Activated effector memory CD4-positive, alpha-beta T cell treated with Interleukin-2 at 50 U/mL for 16 hours (primary cell): ENCODE measurements at regions not wholly inside any gene's neighbourhood (a gene's known extent, or its start where the extent isn't known, plus 50 kb on each side); places are given as distances from the start of the nearest gene placed in this dataset.

ENCODE experiments used
- DNase-seq: peaks from one replicate; pipeline ENCODE4 v3.0.0-alpha.2; 2020

DNA sequence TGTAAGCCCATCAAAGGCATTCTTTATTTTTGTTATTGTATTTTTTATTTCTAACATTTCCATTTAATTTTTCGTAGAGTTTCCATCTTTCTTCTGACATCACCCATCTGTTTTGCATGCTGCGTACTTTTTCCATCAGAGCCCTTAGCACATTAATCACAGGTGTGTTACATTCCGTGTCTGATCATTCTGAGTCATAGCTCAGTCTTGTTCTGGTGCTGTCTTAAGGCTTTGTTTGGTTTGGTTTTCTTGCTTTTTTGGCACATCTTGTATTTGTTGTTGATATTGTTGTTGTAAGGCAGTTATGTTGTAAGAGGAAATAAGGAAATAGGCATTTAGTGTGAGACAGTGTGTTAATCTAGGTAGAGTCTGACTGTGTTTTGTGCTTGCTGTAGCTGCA lies 214.6 kb upstream of the CDH4 start:
- no peak for DNase-seq

DNA sequence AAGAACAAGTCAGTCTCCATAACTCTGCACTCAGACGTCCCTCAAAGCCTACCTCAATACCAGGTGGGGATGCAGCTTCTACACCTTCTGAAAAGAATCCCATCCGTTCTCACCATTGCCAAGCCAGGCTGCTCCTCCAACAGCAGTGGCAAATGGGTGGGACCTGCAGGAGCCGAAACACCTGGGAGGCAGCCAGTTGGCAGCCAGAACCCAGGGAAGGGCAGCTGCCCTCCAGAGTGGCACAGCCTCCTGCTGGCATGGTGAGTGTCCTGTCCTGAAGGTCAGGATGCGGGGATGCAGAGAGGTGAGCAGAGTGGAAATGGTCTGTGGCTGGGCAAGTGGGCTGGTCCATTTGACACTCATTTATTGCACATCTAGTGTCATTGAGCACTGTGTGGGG lies 210.6 kb upstream of the CDH4 start:
- no peak for DNase-seq

DNA sequence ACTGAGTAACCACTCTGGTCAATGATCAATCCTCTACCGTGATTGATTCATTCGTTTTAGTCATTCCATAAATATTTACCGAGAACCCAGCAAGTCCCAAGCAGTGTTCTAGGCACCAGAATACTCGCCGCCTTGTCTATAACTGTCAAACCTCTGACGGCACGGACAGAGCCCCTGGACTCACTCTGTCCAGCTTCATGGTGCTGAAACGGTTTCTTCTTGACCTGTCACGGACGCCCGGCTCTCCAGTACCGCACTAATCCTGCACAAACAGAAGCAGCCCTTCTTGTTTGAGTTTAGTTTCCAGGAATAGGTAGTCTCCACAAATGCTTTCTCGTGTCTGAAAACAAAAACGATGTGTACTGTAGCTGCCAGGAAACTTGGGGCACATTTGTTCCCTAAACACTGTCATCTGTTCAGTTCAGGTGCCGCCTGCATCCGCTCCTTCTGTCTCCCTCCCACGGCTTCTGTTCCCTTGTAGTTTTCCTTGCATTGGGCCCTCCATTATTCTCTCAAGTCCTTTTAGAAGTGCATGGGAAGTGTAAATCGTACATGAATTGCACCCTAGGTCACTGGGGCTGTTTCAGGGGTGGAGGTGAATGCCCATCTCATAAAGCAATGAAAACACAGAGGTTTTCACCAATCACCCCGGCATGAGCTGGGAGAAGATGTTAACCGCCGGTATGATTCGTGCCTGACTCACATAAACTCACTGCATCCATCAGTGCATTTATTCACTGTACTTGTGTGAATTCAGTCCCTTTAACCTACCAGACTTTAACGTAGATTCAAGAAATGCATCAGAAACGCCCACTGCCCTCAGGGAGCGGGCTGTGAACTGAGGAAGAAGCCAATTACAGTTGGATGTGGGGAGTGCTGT lies 209.3 kb upstream of the CDH4 start:
- no peak for DNase-seq

DNA sequence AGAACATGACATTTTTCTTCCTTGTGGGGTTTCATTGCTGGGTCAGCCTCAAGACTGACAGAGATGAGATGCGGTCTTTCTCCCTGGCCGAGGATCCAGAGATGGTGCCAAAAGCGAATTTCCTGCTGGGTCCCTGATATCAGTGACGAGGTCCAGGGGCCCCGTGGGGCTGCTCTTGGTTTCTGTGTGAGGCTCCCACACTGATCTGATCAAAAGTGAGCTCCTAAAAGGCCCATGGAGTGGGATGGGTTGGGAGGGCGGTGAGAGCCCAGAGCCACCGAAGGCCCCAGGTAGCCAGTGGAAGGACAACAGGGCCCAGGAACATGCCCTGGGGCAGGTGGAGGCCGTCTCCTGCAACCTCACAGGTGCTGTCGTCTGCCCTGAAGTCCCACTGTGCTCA lies 208.4 kb upstream of the CDH4 start:
- no peak for DNase-seq

DNA sequence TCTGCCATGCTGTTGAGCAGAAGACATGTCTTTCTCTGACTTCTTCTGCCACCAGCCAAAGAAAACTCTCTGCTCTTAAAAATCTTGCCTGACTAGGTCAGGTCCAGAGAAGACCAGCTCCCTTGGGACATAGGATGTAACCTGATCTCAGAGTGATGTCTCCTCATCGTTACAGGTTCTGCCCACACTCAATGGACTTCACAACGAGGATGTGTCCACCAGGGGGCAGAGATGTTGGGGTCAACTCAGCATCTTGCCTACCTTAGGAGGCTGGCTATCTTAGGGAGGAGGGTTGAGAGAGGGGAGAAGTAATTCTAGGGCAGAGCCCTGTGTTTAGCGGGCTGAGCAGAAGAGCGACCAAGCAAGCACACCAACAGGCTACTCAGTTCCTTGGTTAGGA lies 207.6 kb upstream of the CDH4 start:
- no peak for DNase-seq

GRCh38 chr20:61045091-61045490 lies 207.0 kb upstream of the CDH4 start:
- no peak for DNase-seq

- no peak for DNase-seq
Observed at GRCh38 chr20:61045876-61046585, 206.0 kb upstream of the CDH4 start.

DNA sequence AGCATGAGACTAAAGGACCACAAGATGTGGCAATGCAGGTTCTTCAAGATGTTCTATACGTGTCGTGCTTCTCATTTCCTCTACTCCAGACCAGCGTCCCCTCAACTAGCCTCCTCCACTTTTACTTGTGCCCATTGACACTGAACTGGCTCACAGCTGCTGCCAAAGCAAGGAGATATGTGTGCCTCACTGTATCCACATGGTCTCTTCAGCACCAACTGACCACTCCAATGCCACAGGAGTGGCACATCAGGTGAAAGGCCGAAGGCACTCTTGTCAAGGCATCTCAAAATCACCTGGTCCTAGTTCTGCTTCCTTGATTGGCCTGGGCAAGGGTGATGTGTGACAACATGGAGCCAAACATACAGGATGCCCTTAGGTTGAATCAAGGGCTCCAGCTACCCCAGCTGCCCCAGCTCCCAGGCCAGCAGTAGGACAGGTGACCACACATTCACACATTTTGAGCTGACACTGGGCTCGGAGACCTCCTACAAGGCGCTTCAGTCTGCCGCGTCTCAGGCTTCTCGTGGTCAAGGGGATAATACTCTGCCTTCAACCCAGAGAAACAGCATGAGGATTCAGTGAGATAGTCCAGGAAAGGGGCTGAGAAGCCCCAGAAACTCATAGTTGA lies 205.2 kb upstream of the CDH4 start:
- DNase-seq, result no peak

GRCh38 chr20:61047515-61047914 lies 204.5 kb upstream of the CDH4 start:
- DNase-seq, result no peak

GRCh38 chr20:61048302-61048701 lies 203.8 kb upstream of the CDH4 start:
- DNase-seq, result no peak

DNA sequence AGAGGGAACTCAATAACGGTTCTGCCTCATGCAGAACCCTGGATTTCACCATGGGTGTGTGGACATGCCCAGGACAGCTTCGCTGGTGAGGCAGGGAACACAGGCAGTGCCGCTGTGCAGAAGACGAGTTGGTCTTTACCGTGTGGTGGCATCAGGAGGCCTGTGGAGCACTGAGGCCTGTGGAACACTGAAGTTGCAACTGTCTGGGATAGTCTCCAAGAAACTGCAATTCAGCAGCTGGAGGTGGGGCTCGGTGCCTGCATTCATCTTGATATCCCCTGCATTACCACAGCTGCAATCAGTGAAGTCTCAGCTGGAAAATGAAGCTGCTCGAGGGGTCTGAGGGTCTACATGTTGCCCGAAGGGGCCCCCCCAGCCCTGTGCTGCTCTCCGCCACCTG lies 202.4 kb upstream of the CDH4 start:
- no peak for DNase-seq

DNA sequence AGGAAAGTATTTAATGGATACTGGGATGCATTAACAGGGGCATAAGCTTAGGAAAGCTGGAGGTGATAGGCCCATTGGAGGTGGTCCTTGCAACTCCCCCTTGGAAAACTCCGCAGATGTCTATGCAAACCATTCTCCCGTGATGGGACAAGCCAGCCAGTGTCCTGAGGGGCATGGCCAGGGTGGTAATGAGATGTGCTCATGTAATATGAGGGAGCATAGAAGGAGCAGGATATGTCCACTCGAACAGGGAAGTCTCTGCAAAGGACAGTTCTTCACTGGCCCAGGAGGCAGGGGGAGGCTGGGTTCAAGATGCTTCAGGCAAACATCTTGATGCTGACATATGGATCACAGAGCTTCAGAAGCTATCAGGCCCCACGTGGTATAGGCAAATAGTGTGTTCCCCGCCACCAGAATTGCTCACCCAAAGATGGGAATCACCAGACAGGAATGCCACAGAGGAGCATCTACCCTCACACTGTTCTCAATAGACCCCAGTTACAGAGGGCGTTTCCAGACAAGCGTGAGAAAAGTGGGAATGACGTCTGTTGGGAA lies 201.6 kb upstream of the CDH4 start:
- no peak for DNase-seq

DNA sequence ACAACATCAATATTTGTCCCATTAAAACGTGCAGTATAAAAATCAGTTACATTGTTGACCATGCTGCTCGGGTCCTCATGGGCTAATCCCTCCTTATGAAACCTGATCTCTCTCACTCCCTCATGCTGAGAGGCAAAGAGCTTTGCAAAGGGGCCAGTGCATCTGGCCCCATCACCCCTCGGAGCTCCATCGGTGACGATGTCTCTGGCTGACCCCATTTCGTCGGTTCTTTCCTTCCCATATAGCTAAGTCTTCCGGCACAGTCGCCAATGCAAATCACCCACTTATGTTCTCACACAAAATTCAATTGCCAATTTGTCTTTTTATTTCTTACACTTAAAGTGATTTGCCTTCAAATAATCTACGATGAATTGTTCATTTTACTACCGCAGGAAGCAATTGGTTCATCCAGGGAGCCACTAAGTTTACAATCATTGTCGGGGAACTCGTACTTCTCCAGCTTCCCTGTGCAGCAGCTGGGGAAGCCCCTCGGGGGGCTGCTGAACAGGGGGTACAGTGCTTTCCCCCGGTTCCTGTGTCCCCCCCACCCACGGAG lies 199.8 kb upstream of the CDH4 start:
- no peak for DNase-seq

GRCh38 chr20:61052776-61053442 lies 199.2 kb upstream of the CDH4 start:
- DNase-seq, result no peak

GRCh38 chr20:61053487-61053886 lies 198.6 kb upstream of the CDH4 start:
- no peak for DNase-seq

GRCh38 chr20:61053889-61054288 lies 198.2 kb upstream of the CDH4 start:
- no peak for DNase-seq

DNA sequence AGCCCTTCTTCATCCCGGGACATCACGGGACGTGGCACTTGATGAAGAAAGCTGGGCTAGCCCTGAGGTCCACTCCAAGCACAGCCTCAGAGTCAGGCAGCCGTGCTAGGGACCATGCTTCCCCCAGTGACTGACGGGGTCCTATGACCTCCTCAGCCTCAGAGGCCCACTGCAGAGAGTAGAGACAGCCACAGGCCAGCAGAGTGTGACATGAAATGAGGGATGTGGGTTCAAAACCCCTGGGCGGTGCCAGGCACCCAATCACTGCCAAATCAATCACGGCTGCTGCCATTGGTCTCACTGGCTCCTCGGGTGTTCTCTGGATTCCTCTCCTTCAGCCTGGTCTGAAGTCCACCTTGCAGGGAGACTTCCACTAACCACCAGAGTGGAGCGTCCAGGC lies 197.7 kb upstream of the CDH4 start:
- no peak for DNase-seq

DNA sequence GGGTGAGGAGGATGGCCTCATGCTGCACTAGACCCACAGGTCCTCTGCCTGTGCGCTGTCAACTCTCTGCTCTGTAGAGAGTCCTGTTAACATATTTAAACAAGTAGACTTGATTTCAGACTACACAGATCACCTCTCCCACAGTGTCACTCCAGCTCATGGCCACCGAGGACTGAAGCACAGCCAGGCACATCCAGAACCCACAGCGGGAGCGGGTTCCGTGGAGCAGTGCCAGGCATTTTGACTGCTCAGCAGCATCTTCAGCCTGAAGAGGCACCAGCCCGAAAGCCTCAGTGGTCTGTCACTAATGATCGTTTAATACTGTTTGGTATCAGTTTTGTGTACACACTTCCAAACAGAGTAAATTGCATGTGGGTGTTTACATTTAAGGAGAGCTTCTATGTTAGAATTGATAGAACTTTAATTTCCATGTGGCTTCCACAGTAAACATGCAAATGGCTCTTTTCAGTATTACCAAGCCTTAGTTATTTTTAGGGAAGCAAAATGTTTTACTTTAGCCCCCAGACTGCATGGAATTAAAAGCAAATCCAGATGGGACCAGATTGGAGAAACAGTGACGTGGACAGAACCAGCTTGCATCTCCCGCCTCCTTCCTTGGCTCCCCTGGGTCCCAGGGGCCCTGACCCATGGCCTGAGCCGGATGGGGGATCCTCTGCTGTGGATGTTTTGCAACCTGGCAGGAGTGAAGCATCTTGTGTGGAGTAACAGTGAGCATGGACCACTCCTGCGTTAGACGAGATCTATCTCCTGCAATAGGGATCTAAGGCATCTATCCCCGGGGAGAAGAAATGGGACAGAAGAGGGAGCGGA lies 196.7 kb upstream of the CDH4 start:
- DNase-seq, result no peak

- DNase-seq, result no peak
Observed at GRCh38 chr20:61056116-61056515, 195.9 kb upstream of the CDH4 start.

GRCh38 chr20:61056627-61057442 lies 195.2 kb upstream of the CDH4 start:
- no peak for DNase-seq
